ENCODE measurements at regions not wholly inside any gene's neighbourhood (a gene's known extent, or its start where the extent isn't known, plus 50 kb on each side); places are given as distances from the start of the nearest gene placed in this dataset.

- H3K27ac Mint-ChIP-seq: no peak overlapping the region
- H3K36me3 Mint-ChIP-seq (ENCODE audit: insufficient read depth): no peaks in the 10 kb centered on the region
- peaks cover 6% of the 10 kb centered on the region for H3K27me3 Mint-ChIP-seq
- peaks cover 27% of the 10 kb centered on the region for H3K4me1 Mint-ChIP-seq (ENCODE audit: low read depth)
- TF ChIP-seq CTCF (IDR thresholded peaks at IDR 0.05; ENCODE audit: unreplicated experiment): no peak
- H3K4me3 Mint-ChIP-seq (ENCODE audit: low read depth): no peak overlapping the region
- no peak for DNase-seq (ENCODE audit: low spot score, unreplicated experiment)
- no peaks in the 10 kb centered on the region for H3K9me3 Mint-ChIP-seq (ENCODE audit: low read depth)
Measured at GRCh38 chr3:40875581-40875980, 323.7 kb upstream of the CTNNB1 start.

GRCh38 chr3:40876009-40876408, 323.3 kb upstream of the CTNNB1 start:
- Mint-ChIP-seq H3K4me3 (ENCODE audit: low read depth) (no peak overlapping the region), H3K27me3 (peaks cover 2% of the 10 kb centered on the region), H3K4me1 (ENCODE audit: low read depth) (peaks cover 27% of the 10 kb centered on the region), H3K9me3 (ENCODE audit: low read depth) (no peaks in the 10 kb centered on the region), H3K36me3 (ENCODE audit: insufficient read depth) (no peaks in the 10 kb centered on the region), H3K27ac (no peak overlapping the region)
- TF ChIP-seq CTCF (IDR thresholded peaks at IDR 0.05; ENCODE audit: unreplicated experiment): no peak
- DNase-seq (ENCODE audit: low spot score, unreplicated experiment): no peak

GRCh38 chr3:40876496-40876895, 322.8 kb upstream of the CTNNB1 start:
- no peak for TF ChIP-seq CTCF (IDR thresholded peaks at IDR 0.05; ENCODE audit: unreplicated experiment)
- Mint-ChIP-seq H3K9me3 (ENCODE audit: low read depth) (no peaks in the 10 kb centered on the region), H3K27ac (no peak overlapping the region), H3K4me1 (ENCODE audit: low read depth) (peaks cover 24% of the 10 kb centered on the region), H3K36me3 (ENCODE audit: insufficient read depth) (no peaks in the 10 kb centered on the region), H3K27me3 (peaks cover 2% of the 10 kb centered on the region), H3K4me3 (ENCODE audit: low read depth) (no peak overlapping the region)
- no peak for DNase-seq (ENCODE audit: low spot score, unreplicated experiment)

DNA sequence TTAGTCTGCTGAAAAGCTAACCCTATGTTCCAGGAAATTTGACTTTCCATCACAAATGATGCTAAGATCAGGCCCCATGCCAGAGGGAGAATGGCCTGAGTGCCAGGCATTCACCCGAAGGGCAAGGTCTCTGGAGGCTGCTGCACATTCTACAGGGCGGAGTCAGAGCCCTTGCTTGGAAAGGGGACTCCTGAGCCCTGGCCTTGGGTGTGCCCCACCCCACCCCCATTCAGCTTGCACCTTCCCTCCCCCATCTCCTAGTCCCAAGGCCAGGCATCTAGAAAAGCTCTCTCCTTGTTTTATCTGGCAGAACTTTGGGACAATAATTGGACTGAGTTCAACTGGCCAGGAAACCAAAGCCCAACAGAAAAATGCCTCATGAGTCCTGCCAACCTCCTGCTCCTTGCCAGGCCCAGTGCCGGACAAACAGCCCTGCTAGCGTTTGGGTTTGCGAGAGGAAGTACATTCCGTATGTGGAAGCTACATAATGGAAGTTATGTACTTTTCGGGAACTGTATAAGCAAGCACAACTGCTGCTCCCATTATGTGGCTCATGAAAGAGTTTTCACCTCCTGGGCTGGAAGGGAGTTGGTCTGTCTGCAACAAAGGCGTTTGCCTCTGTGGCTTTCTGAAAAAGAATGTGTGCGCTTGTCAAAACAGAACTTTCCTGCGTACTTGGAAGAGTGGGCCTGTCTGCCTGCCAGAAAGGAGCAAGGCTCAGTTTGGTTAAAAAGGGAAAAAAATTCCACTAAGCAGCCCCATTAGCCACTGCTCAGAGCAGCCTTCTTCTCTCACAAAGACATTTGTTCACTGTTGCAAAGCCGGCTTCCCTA, 321.5 kb upstream of the CTNNB1 start:
- H3K36me3 Mint-ChIP-seq (ENCODE audit: insufficient read depth): no peaks in the 10 kb centered on the region
- H3K27me3 Mint-ChIP-seq: no peaks in the 10 kb centered on the region
- DNase-seq (ENCODE audit: low spot score, unreplicated experiment): no peak
- no peaks in the 10 kb centered on the region for H3K9me3 Mint-ChIP-seq (ENCODE audit: low read depth)
- no peak for TF ChIP-seq CTCF (IDR thresholded peaks at IDR 0.05; ENCODE audit: unreplicated experiment)
- no peak overlapping the region for H3K27ac Mint-ChIP-seq
- H3K4me1 Mint-ChIP-seq (ENCODE audit: low read depth): peaks cover 14% of the 10 kb centered on the region
- H3K4me3 Mint-ChIP-seq (ENCODE audit: low read depth): no peak overlapping the region

- peaks cover 8% of the 10 kb centered on the region for H3K4me1 Mint-ChIP-seq (ENCODE audit: low read depth)
- no peaks in the 10 kb centered on the region for H3K36me3 Mint-ChIP-seq (ENCODE audit: insufficient read depth)
- TF ChIP-seq CTCF (IDR thresholded peaks at IDR 0.05; ENCODE audit: unreplicated experiment): no peak
- no peaks in the 10 kb centered on the region for H3K27me3 Mint-ChIP-seq
- no peak overlapping the region for H3K4me3 Mint-ChIP-seq (ENCODE audit: low read depth)
- DNase-seq (ENCODE audit: low spot score, unreplicated experiment): no peak
- H3K9me3 Mint-ChIP-seq (ENCODE audit: low read depth): no peaks in the 10 kb centered on the region
- no peak overlapping the region for H3K27ac Mint-ChIP-seq
Measured at GRCh38 chr3:40878464-40878905, 320.8 kb upstream of the CTNNB1 start.

All from progenitor cell of endocrine pancreas (in vitro differentiated cells).